K562 (cell line): ENCODE measurements at regions not wholly inside any gene's neighbourhood (a gene's known extent, or its start where the extent isn't known, plus 50 kb on each side); places are given as distances from the start of the nearest gene placed in this dataset.

ENCODE experiments used
- ATAC-seq: fragments of 200-7000 bp; cut with Tn5 transposase; 3 replicates; pipeline ENCODE4 v1.9.1; 2020; ENCODE audit warnings: moderate library complexity
- BruUV-seq: library from RNA; stranded (reverse); fragments of 400-500 nt; replicated peaks from 2 replicates; lab custom pipeline; 2021; lab: Mats Ljungman, UMichigan
- CTCF ChIA-PET: fragments of 300-600 bp; formaldehyde crosslinking; extraction: SDS; loops from one replicate; lab custom pipeline; 2021; ENCODE audit warnings: low intra/inter-chr PET ratio; lab: Yijun Ruan, JAX
- POLR2A ChIA-PET: fragments of 300-600, 350-650 bp; sonication (Branson Sonifier 250); formaldehyde crosslinking; extraction: SDS; loops from one replicate; lab custom pipeline; 2021; ENCODE audit warnings: antibody characterized with exemption, inconsistent platforms; lab: Yijun Ruan, JAX
- DNase-seq, 4 experiments: peaks; one replicate each; pipeline versions ENCODE4 v3.0.0 to v3.0.0-alpha.2; 2011 to 2018; ENCODE audit warnings: low spot score in 3 of 4, mixed read lengths in 3 of 4; ENCODE audit errors: extremely low read depth in 1 of 4
- FAIRE-seq: peaks from 2 replicates; lab custom pipeline; 2011; peaks lifted over from hg19 to GRCh38; lab: Jason Lieb, UNC
- H2AFZ ChIP-seq: 2 replicates; pipeline ENCODE4 v1.6.0; 2011; ENCODE audit warnings: low read depth, low read length, control low read depth, inconsistent platforms
- H3K27ac ChIP-seq: fragments of 200-600 bp; 3 replicates; pipeline ENCODE4 v1.8.0; 2011; ENCODE audit warnings: low read depth, mild to moderate bottlenecking, control low read depth, inconsistent platforms, low read length, moderate library complexity, mixed read lengths; ENCODE audit errors: extremely low read depth
- H3K27me3 ChIP-seq, 2 experiments: fragments of 300-600 bp in 1 of 2; 2 replicates in 1 of 2; 3 replicates in 1 of 2; pipeline versions ENCODE4 v1.6.0 to v1.8.0; 2011; ENCODE audit warnings: inconsistent platforms in 2 of 2, low read length in 2 of 2, mild to moderate bottlenecking in 1 of 2, mixed read lengths in 1 of 2, moderate library complexity in 1 of 2; ENCODE audit not compliant: control insufficient read depth in 2 of 2, insufficient read depth in 2 of 2
- H3K36me3 ChIP-seq: fragments of 300-600 bp; 3 replicates; pipeline ENCODE4 v1.8.0; 2011; ENCODE audit warnings: mild to moderate bottlenecking, low read length, inconsistent platforms; ENCODE audit not compliant: control insufficient read depth, insufficient read depth
- H3K4me1 ChIP-seq, 2 experiments: fragments of 200-600 bp in 1 of 2; replicated peaks in 1 of 2; 2 replicates in 1 of 2; 3 replicates in 1 of 2; pipeline versions ENCODE4 v1.5.1 to v1.8.0; 2011; ENCODE audit warnings: inconsistent platforms in 2 of 2, low read length in 2 of 2, mild to moderate bottlenecking in 1 of 2, mixed read lengths in 1 of 2, moderate library complexity in 1 of 2; ENCODE audit not compliant: control insufficient read depth in 2 of 2, insufficient read depth in 2 of 2
- H3K4me2 ChIP-seq: 2 replicates; pipeline ENCODE4 v1.6.1; 2011; ENCODE audit warnings: low read length, control low read depth, inconsistent platforms, mixed read lengths; ENCODE audit not compliant: insufficient read depth
- H3K4me3 ChIP-seq: fragments of 200-600 bp; sonication (generic), shearing (Covaris generic); 2 replicates; pipeline ENCODE4 v1.5.1; 2016; ENCODE audit warnings: control low read depth, inconsistent platforms
- H3K79me2 ChIP-seq: fragments of 200-600 bp; 3 replicates; pipeline ENCODE4 v1.8.0; 2011; ENCODE audit warnings: low read length, inconsistent platforms; ENCODE audit not compliant: control insufficient read depth, insufficient read depth
- H3K9ac ChIP-seq, 2 experiments: 2 replicates each; pipeline versions ENCODE4 v1.6.0 to v1.6.1; 2011; ENCODE audit warnings: low read depth in 2 of 2, low read length in 2 of 2, control low read depth in 1 of 2, inconsistent platforms in 1 of 2, mild to moderate bottlenecking in 1 of 2, mixed read lengths in 1 of 2; ENCODE audit not compliant: insufficient read depth in 1 of 2
- H3K9me1 ChIP-seq: one replicate; pipeline ENCODE4 v1.6.0; 2011; ENCODE audit warnings: inconsistent platforms, mild to moderate bottlenecking, low read length, moderate library complexity; ENCODE audit not compliant: control insufficient read depth, insufficient read depth
- H3K9me3 ChIP-seq: replicated peaks from 2 replicates; pipeline ENCODE4 v1.5.1; 2011; ENCODE audit warnings: low read depth, low read length, inconsistent platforms; ENCODE audit not compliant: control insufficient read depth, insufficient read depth
- H4K20me1 ChIP-seq: replicated peaks from 2 replicates; pipeline ENCODE4 v1.6.1; 2011; ENCODE audit warnings: low read length, inconsistent platforms, mixed read lengths; ENCODE audit not compliant: control insufficient read depth, insufficient read depth
- BRD9 ChIP-seq: fragments of 450-650 bp; IDR thresholded peaks from 2 replicates; pipeline ENCODE4 v1.6.1; 2018; ENCODE audit warnings: low read depth; ENCODE audit not compliant: partially characterized antibody
- ELF4 ChIP-seq: fragments of 450-650 bp; formaldehyde crosslinking; IDR thresholded peaks from 2 replicates; pipeline ENCODE4 v1.4.0; 2022; ENCODE audit warnings: missing genetic modification characterization
- GATAD2A ChIP-seq: fragments of 450-650 bp; IDR thresholded peaks from 2 replicates; pipeline ENCODE4 v1.6.1; 2017
- HNRNPLL ChIP-seq: fragments of 200-400 bp; formaldehyde crosslinking; IDR thresholded peaks from 2 replicates; pipeline ENCODE4 v1.6.1; 2017; ENCODE audit warnings: low read length, low read depth, mild to moderate bottlenecking; ENCODE audit not compliant: poor library complexity, severe bottlenecking
- KHSRP ChIP-seq: fragments of 450-650 bp; IDR thresholded peaks from 2 replicates; pipeline ENCODE4 v1.6.1; 2017
- LCOR ChIP-seq: sonication (generic); formaldehyde crosslinking; IDR thresholded peaks from 2 replicates; pipeline ENCODE4 v1.8.0; 2022; ENCODE audit warnings: mild to moderate bottlenecking, missing genetic modification reagents
- MCM3 ChIP-seq: fragments of 450-650 bp; IDR thresholded peaks from 2 replicates; pipeline ENCODE4 v1.6.1; 2016
- NFIC ChIP-seq: fragments of 450-650 bp; IDR thresholded peaks from 2 replicates; pipeline ENCODE4 v1.6.1; 2017; ENCODE audit warnings: mild to moderate bottlenecking, inconsistent platforms
- NR0B1 ChIP-seq: fragments of 450-650 bp; IDR thresholded peaks from one replicate; pipeline ENCODE4 v1.6.1; 2018; ENCODE audit warnings: mild to moderate bottlenecking, moderate library complexity; ENCODE audit not compliant: partially characterized antibody
- RAD51 ChIP-seq: fragments of 450-650 bp; IDR thresholded peaks from 2 replicates; pipeline ENCODE4 v1.7.1; 2016; ENCODE audit warnings: low read depth, mild to moderate bottlenecking, borderline replicate concordance
- RBFOX2 ChIP-seq: fragments of 200-400 bp; formaldehyde crosslinking; IDR thresholded peaks from 2 replicates; pipeline ENCODE4 v1.6.1; 2017; ENCODE audit warnings: low read depth, mild to moderate bottlenecking, low read length, moderate library complexity
- RBM17 ChIP-seq: fragments of 200-400 bp; formaldehyde crosslinking; IDR thresholded peaks from 2 replicates; pipeline ENCODE4 v1.6.1; 2017; ENCODE audit warnings: low read depth, mild to moderate bottlenecking, low read length, borderline replicate concordance
- SRSF1 ChIP-seq: fragments of 200-400 bp; formaldehyde crosslinking; IDR thresholded peaks from 2 replicates; pipeline ENCODE4 v1.6.1; 2017; ENCODE audit warnings: mild to moderate bottlenecking, low read depth, low read length, moderate library complexity
- THAP7 ChIP-seq: fragments of 250-450 bp; sonication (Bioruptor Pico); IDR thresholded peaks from 2 replicates; pipeline ENCODE4 v1.5.0; 2021
- U2AF2 ChIP-seq: fragments of 200-400 bp; formaldehyde crosslinking; optimal IDR thresholded peaks from 2 replicates; pipeline ENCODE3; 2017; ENCODE audit warnings: low read depth, mild to moderate bottlenecking, low read length
- ZBTB9 ChIP-seq: fragments of 450-650 bp; formaldehyde crosslinking; IDR thresholded peaks from 2 replicates; pipeline ENCODE4 v1.4.0; 2020; ENCODE audit warnings: mild to moderate bottlenecking, moderate library complexity
- ZFX ChIP-seq: sonication (generic); formaldehyde crosslinking; IDR thresholded peaks from 2 replicates; pipeline ENCODE4 v1.8.0; 2022; ENCODE audit warnings: mild to moderate bottlenecking, missing genetic modification reagents, moderate library complexity
- ZNF134 ChIP-seq: fragments of 250-450 bp; sonication (Bioruptor Pico); conservative IDR thresholded peaks from 2 replicates; pipeline ENCODE4 v1.4.0; 2020
- ZNF143 ChIP-seq: sonication (generic); formaldehyde crosslinking; IDR thresholded peaks from 2 replicates; pipeline ENCODE4 v1.9.0; 2022; ENCODE audit warnings: mild to moderate bottlenecking, missing genetic modification reagents
- ZNF282 ChIP-seq: sonication (generic); formaldehyde crosslinking; IDR thresholded peaks from 2 replicates; pipeline ENCODE4 v1.8.1; 2023; ENCODE audit warnings: missing genetic modification reagents
- WGBS: fragments of 100-300 bp; shearing (Covaris generic); methylation state at CpG from one replicate; pipeline ENCODE4 v1.1.6; 2016; ENCODE audit warnings: low coverage, mixed read lengths; ENCODE audit not compliant: insufficient coverage; ENCODE audit errors: missing lambda C conversion rate; 5-methylcytosine and 5-hydroxymethylcytosine counted together
- in situ Hi-C: fragments of 300-500 bp; cut with MboI; formaldehyde crosslinking; loops from 4 replicates; pipeline ENCODE4 v1.15.0; 2018; ENCODE audit warnings: inconsistent platforms, mixed read lengths
- intact Hi-C: fragments of 100-400 bp; cut with micrococcal nuclease; formaldehyde crosslinking; loops from 2 replicates; pipeline ENCODE4 v1.14.2; 2022

- 0 out of 2 replicates have a peak, but pooled peaks have one; percentile 52 for TF ChIP-seq ZNF282 (CRISPR knock-in tag)
- no peak for TF ChIP-seq SRSF1
- TF ChIP-seq KHSRP, result no peak
- TF ChIP-seq RBM17, result no peak
- no peak for TF ChIP-seq ZNF134 (CRISPR knock-in tag)
- TF ChIP-seq ZNF143, result peak; percentile 44; the same call in 1 of the 2 replicates
- TF ChIP-seq BRD9, result no peak
- peak; percentile 57; the same call in 1 of the 2 replicates for TF ChIP-seq GATAD2A
- no peak for TF ChIP-seq ELF4 (CRISPR knock-in tag)
- TF ChIP-seq THAP7 (CRISPR knock-in tag), result no peak
- no peak for TF ChIP-seq RAD51
- no peak for TF ChIP-seq MCM3
Measured at GRCh38 chr2:43131051-43131889, 95.1 kb downstream of the ZFP36L2 start (continued).

- Histone ChIP-seq H3K27me3 (no peaks in the 10 kb centered on the region), H3K79me2 (no peaks in the 10 kb centered on the region), H3K4me1 (peaks cover 20 to 47% of the 10 kb centered on the region in 2 experiments; a peak in 4 of 5 replicates), H3K4me3 (no peak overlapping the region), H3K4me2 (no peak overlapping the region), H2AFZ (no peak overlapping the region), H3K36me3 (no peaks in the 10 kb centered on the region), H3K9me1 (peaks cover 5% of the 10 kb centered on the region), H4K20me1 (no peaks in the 10 kb centered on the region), H3K9me3 (no peaks in the 10 kb centered on the region), H3K27ac (no peak overlapping the region), H3K9ac (no peak overlapping the region)
- DNase-seq (no peak), FAIRE-seq (no peak), ATAC-seq (no peak)
- WGBS, result 93% methylated on average over 3 of the region's 6 CpGs
- TF ChIP-seq NFIC, result peak; percentile 17; the same call in 1 of the 2 replicates
- TF ChIP-seq ZFX (CRISPR knock-in tag), result 0 out of 2 replicates have a peak, but pooled peaks have one; percentile 7
- no peak for TF ChIP-seq U2AF2
- TF ChIP-seq RBFOX2, result no peak
- TF ChIP-seq HNRNPLL, result no peak
- TF ChIP-seq LCOR (CRISPR knock-in tag), result no peak
- TF ChIP-seq NR0B1, result no peak
- no peak for TF ChIP-seq ZBTB9 (CRISPR knock-in tag)
- BruUV-seq, result no TSS peak
- in situ Hi-C loops, result loop anchor here (10.0 to 25.0 kb wide), 2 partner anchors 293 to 354 kb away; no protein-coding TSS in a partner anchor
- ChIA-PET POLR2A (interaction anchor here (0.6 to 0.7 kb wide), 2 partner anchors 94 to 370 kb away, joined by 4 to 5 read pairs; no protein-coding TSS in a partner anchor), CTCF (interaction anchor here (1.2 kb wide), 1 partner anchor 156 kb away, joined by 5 read pairs; no protein-coding TSS in a partner anchor)
- intact Hi-C loops, result loop anchor here (5.0 kb wide), 1 partner anchor 303 kb away; no protein-coding TSS in a partner anchor
Measured at GRCh38 chr2:43130548-43130875, 95.9 kb downstream of the ZFP36L2 start.
